Fibroblast of the aortic adventitia (primary cell): ENCODE measurements at regions not wholly inside any gene's neighbourhood (a gene's known extent, or its start where the extent isn't known, plus 50 kb on each side); places are given as distances from the start of the nearest gene placed in this dataset.

Experiments used
- DNase-seq: peaks from one replicate; pipeline ENCODE4 v3.0.0-alpha.2; 2010; ENCODE audit warnings: low read depth
- H3K4me3 ChIP-seq: 2 replicates; pipeline ENCODE4 v1.5.1; 2011; ENCODE audit warnings: low read depth, mild to moderate bottlenecking, control low read depth, low read length, moderate library complexity
- TF ChIP-seq, protein P1 (sequence below): IDR thresholded peaks from 2 replicates; pipeline ENCODE4 v1.5.1; 2011; ENCODE audit warnings: mild to moderate bottlenecking, low read length, control low read depth, inconsistent platforms; ENCODE audit not compliant: insufficient read depth

DNA sequence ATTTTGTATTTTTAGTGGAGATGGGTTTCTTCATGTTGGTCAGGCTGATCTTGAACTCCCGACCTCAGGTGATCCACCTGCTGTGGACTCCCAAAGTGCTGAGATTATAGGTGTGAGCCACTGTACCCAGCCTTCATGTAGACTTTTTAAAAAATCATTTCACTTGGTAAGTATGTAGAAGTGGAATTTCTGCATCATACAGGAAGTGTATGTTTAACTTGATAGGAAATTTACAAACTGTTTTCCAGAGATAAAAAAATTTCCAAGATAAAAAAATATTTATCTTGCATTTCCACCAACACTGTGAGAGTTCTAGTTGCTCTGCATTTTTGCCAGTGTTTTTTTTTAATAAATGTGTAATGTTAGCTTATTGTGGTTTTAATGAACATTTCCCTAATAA lies 155.8 kb downstream of the ZNF608 start:
- DNase-seq = no peak
- TF ChIP-seq, protein P1, sequence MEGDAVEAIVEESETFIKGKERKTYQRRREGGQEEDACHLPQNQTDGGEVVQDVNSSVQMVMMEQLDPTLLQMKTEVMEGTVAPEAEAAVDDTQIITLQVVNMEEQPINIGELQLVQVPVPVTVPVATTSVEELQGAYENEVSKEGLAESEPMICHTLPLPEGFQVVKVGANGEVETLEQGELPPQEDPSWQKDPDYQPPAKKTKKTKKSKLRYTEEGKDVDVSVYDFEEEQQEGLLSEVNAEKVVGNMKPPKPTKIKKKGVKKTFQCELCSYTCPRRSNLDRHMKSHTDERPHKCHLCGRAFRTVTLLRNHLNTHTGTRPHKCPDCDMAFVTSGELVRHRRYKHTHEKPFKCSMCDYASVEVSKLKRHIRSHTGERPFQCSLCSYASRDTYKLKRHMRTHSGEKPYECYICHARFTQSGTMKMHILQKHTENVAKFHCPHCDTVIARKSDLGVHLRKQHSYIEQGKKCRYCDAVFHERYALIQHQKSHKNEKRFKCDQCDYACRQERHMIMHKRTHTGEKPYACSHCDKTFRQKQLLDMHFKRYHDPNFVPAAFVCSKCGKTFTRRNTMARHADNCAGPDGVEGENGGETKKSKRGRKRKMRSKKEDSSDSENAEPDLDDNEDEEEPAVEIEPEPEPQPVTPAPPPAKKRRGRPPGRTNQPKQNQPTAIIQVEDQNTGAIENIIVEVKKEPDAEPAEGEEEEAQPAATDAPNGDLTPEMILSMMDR = no peak
- H3K4me3 ChIP-seq = no peak overlapping the region

DNA sequence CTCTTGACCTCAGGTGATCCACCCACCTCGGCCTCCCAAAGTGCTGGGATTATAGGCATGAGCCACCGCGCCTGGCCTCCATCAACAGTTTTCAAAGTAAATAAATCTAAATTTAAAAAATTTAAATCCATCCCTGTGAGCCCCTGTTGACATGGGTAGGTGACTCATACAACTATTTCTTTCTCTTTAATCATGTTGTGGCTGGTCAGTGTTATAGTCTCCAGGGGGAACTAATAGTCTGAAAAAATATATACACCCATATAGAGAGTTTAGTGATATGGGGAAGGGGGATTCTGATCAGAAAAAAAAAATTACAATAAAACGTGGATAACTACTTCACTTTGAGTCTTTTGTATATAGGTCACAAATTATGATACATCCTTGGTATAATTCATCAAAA lies 159.2 kb downstream of the ZNF608 start:
- TF ChIP-seq, protein P1 = no peak
- DNase-seq = no peak

DNA sequence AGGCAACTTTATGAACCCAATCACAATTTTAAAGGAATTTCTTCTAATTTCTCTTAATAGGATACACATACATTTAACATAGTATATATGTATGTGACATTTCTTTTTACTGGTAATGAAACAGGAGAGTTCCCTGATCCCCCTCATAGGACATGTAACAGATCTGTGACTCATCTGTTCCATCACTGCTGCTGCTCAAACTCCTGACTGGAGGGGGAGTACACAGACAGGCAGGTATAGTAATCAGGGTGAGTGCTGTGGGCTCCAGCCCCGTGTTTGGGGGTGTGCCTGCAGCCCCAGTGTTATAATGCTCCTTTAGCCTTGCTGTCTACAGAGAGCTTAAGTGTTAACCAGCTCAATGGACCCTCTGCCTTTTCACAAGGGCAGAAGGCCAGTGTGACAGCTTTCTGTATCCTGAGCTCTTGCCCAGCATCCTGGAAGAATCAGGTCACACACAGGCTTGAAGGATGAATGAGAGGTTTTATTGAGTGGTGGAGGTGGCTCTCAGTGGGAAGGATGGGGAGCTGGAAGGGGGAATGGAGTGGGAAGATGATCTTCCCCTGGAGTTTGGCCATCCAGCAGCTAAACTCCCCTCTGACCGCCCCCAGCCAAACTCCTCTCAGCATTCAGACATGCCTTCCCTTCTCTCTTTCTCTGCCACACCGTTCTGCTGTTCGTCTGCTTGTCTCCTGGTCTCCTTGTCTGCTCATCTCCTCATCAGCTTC lies 161.3 kb downstream of the ZNF608 start:
- DNase-seq = no peak
- TF ChIP-seq, protein P1 = no peak
- H3K4me3 ChIP-seq = no peak overlapping the region

More for the DNA sequence above, 159.2 kb downstream of the ZNF608 start:
- no peak overlapping the region for H3K4me3 ChIP-seq

DNA sequence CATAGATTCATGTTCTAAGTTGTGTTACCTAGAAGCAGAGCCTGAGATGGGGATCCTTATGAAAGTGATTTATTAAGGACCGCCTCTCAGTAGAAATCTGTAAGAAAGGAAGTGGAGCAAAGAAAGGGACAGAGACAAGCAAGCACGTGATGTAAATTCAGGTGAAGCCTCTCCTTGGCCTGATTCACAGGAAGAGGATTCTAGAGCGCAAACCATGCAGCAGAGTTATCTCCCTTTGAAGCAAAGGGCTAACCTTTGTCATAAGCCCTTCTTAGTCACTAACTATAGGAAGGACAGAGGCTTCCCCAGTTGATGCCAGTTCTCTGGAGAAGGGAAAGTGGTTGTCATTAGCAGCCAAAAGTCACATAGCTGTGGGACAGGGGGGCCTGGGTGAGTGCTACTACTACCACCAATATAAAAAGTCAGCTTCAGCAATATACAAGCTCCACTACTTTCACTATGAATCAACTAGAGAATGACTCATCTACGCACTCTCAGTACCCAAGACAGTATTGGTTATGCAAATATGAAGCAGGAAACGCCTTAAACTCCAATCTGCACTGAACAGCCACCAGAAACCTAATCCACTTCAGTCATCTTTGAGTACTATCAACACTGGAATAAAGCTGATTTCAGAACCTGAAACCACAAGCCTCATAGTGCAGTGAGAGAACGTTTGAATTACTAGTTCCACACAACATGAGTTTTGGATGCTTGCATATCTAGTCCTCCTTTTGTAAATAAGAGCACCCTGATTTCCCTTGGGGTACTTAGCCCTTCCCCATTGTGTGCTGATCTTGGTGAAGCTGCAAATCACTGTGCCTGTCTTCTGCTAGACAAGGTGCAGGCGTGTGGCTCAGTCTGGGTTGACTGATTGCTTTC lies 162.7 kb downstream of the ZNF608 start:
- H3K4me3 ChIP-seq = no peak overlapping the region
- TF ChIP-seq, protein P1 = no peak
- DNase-seq = peak; percentile 62

DNA sequence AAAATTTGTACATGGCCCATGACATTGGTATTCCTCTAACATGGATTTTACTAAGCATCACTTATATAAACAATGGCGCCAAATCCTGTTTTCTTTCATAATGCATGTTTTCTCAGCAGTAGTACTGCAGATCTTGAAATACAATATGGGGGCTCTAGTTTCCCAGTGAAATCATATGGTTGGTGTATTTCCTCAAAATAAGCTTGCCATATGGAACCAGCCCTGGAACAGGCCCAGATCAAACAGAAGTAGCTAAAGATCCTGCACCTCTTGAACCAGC lies 163.9 kb downstream of the ZNF608 start:
- no peak overlapping the region for H3K4me3 ChIP-seq
- no peak for DNase-seq
- TF ChIP-seq, protein P1 = no peak

DNA sequence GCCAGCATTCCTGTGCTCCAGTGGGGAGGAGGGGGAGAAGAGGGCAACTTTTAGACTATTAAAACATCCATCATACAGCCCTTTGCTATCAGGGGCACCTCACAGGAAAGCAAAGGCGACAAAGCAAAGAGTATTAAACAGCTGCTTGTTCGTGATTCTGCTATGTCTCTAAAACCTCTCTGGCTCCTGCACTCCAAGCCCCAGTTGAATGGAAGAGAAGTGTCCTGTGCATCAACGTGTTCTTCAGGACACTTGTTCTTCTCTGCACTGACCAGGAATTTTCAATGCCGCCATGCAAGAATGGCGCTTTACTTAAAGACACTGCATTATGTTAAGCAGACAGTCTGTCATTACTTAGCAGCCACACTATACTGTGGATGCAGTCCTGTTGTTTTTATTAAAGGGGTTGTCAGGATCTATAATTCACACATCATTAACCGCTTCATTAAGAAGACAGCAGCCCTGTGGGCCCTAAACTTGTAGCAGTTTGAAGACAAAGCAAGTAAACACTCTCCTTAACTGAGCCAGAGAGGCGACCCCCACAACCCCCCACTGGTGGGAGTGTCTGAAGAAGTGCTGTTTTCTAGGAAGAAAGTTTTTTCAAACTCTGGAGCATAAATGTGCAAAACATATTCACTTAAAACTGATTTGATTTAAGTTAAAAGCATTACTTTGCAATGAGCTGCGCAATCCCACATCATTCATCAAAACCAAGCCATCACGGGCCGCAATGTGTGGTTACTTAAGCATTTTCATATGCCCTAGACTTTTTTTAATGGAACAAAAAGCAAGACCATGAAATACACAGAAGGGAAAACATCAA lies 164.5 kb downstream of the ZNF608 start:
- TF ChIP-seq, protein P1 = no peak
- DNase-seq = no peak

More for the DNA sequence above, 164.5 kb downstream of the ZNF608 start:
- no peak overlapping the region for H3K4me3 ChIP-seq
